GM10266 (cell line): ENCODE measurements at regions not wholly inside any gene's neighbourhood (a gene's known extent, or its start where the extent isn't known, plus 50 kb on each side); places are given as distances from the start of the nearest gene placed in this dataset.

Source experiments
- DNase-seq: peaks from one replicate; pipeline ENCODE4 v3.0.0; 2012; ENCODE audit errors: extremely low spot score
- TF ChIP-seq, protein P1 (sequence below): IDR thresholded peaks from 2 replicates; pipeline ENCODE4 v1.5.1; 2012; ENCODE audit warnings: mild to moderate bottlenecking, low read depth; ENCODE audit not compliant: control insufficient read depth, insufficient read depth; ENCODE audit errors: missing control alignments

DNA sequence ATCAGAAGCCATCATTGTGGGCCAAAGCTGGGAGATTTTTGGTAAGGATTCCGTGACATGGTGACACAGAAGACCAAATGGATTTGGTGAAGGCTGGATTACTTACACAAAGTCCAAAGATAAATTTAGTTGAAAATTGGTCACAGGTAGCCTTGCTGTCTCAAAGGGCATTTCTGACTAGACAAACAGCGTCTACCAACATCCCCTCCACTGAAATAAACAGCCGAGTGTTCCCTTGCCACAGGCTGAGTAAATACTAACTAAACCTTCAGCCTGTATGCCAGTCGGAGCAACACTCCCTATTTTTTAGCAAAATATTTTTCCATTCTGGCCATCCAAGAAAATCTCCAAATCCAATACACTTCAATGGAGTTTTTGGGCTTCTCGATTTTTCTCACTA lies 279.9 kb upstream of the CITED2 start:
- TF ChIP-seq, protein P1, sequence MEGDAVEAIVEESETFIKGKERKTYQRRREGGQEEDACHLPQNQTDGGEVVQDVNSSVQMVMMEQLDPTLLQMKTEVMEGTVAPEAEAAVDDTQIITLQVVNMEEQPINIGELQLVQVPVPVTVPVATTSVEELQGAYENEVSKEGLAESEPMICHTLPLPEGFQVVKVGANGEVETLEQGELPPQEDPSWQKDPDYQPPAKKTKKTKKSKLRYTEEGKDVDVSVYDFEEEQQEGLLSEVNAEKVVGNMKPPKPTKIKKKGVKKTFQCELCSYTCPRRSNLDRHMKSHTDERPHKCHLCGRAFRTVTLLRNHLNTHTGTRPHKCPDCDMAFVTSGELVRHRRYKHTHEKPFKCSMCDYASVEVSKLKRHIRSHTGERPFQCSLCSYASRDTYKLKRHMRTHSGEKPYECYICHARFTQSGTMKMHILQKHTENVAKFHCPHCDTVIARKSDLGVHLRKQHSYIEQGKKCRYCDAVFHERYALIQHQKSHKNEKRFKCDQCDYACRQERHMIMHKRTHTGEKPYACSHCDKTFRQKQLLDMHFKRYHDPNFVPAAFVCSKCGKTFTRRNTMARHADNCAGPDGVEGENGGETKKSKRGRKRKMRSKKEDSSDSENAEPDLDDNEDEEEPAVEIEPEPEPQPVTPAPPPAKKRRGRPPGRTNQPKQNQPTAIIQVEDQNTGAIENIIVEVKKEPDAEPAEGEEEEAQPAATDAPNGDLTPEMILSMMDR, result no peak
- DNase-seq, result no peak

DNA sequence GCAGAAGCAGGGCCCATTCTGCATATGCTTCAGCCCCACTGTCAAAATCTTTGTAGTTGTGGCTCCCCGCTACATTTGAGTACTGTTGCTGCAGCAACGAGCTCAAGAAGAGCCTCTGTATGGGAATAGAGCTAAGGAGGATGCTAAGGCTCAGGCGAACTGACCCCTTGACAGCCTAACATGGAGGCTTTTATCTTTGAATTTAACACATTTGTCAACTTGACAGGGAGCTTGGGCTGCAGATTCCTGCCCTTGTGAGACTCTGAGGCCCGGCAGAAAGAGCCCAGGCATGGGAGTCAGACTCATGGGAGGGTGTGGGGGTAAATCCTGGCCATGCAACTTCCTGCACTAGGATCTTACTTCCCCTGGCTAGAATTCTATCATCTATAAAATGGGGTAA lies 278.7 kb upstream of the CITED2 start:
- DNase-seq, result no peak

DNA sequence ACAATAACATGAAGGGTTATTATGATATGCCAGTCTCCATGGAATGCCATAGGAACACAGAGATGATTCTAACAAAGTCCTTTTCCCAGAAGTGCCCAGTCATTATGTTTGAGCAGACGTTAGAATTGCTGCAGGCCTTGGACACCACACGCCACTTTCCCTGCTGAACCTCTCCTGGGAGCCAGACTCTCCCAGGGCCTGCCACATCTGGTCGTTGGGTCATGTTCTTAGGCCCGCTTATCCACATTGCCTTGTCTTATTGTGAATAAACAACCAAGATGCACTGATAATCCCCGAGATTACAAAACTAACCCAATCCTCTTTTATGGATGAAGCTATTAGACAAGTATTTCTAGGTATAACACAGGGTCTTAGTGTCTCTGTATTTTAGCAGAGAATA lies 276.5 kb upstream of the CITED2 start:
- TF ChIP-seq, protein P1, result no peak
- DNase-seq, result no peak

More for the DNA sequence above, 278.7 kb upstream of the CITED2 start:
- TF ChIP-seq, protein P1, result no peak

DNA sequence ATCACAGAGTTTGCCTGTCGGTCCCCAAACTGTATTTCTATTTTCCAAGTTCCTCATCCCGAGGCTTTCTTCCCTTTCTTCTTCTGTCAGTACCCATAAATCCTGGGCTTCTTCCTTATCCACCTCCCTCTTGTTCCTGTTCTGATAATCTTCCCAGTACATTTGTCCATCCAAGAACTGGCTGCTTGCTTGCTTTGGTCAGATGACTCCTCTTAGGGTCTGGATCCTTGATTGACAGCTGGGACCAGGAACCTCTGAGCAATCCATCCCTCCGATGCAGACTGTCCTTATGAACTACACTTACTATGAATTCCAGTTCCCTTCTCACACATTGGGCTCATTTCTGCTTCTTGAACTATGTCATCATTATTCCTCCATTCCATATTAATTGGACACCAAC lies 275.3 kb upstream of the CITED2 start:
- no peak for DNase-seq
- TF ChIP-seq, protein P1, result no peak

DNA sequence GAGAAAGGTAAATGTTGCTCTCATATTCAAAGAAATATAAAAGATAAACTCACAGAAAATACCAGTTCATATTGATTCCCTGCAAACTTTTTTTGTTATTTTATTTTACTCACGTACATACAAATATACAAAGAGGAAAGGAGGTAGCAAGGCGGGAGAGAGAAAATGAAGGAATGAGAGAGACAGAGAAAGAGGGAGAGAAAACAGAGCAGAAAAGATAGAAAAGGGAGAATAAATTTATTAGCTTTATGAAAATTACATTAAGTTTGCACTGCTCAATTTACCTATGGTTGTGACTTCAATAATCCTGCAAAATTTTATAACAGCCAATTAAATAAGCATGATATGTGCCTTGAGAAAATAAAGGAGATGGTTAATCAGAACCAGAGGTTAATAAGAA lies 274.7 kb upstream of the CITED2 start:
- TF ChIP-seq, protein P1, result no peak
- DNase-seq, result no peak

DNA sequence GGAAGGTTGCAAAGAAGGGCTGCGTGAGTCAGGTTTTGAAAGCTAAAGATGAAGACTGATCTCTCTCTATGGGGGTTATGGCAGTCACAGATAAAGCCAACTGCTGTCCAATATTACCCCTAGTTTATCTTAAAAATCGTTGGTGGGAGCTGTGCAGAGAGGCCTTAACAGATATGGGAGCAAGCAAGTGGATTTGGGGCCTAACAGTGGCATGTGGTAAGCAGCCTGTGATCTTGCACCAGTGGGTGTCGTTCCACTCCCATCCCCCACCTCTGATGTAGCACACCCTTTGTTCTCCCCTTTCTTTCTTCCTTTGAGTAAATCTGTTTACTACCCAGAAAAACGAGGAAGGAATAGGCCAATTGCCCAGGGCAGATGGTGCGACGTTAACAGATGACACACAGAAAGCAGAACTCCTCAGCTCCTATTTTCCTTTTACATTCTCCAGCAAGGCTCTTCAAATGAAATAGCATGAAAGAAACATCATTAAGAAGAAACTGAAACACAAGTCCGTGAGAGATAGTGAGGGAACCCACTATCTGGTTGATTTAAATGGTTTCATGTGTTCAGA lies 274.1 kb upstream of the CITED2 start:
- TF ChIP-seq, protein P1, result no peak
- no peak for DNase-seq

DNA sequence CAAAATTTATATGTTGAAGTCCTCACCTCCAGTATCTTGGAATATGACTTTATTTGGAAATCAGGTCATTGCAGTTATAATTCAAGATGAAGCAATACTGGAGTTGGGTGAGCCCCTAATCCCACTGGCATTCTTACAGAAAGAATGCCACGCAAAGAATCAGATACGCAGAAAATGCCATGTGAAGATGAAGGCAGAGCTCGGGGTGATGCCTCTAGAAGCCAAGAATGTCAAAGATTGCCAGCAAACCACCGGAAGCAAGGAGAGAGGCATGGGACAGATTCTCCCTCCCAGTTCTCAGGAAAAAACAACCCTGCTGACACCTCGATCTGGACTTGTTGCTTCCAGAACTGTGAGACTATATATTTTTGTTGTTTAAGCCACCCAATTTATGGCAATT lies 273.4 kb upstream of the CITED2 start:
- DNase-seq, result no peak
- TF ChIP-seq, protein P1, result no peak
